Adrenal gland (tissue), 9 donors: ENCODE measurements at regions not wholly inside any gene's neighbourhood (a gene's known extent, or its start where the extent isn't known, plus 50 kb on each side); places are given as distances from the start of the nearest gene placed in this dataset.

Experiments
- DNase-seq, 7 donors: peaks; one replicate each; pipeline ENCODE4 v3.0.0-alpha.2; 2019 to 2020
- H3K27ac ChIP-seq, 5 donors: fragments of 200-600 bp; sonication (generic) in 4 of 5; 1 replicate in 3 of 5; 2 replicates in 2 of 5; pipeline versions ENCODE4 v1.5.1 to v1.8.0; 2016 to 2020; ENCODE audit warnings: mild to moderate bottlenecking in 1 of 5
- H3K27me3 ChIP-seq: fragments of 200-600 bp; 2 replicates; pipeline ENCODE4 v1.8.0; 2021
- H3K36me3 ChIP-seq, 2 donors: fragments of 200-600 bp; replicated peaks in 1 of 2; 1 replicate in 1 of 2; 2 replicates in 1 of 2; pipeline versions ENCODE4 v1.5.1 to v1.8.0; 2018 to 2022
- H3K4me1 ChIP-seq, 2 donors: fragments of 200-600 bp; replicated peaks in 1 of 2; 1 replicate in 1 of 2; 2 replicates in 1 of 2; pipeline versions ENCODE4 v1.5.1 to v1.8.0; 2018 to 2021
- H3K4me3 ChIP-seq, 4 donors: fragments of 200-600 bp; sonication (generic) in 3 of 4; one replicate each; pipeline ENCODE4 v1.5.1; 2016 to 2018
- H3K9me3 ChIP-seq, 3 donors: fragments of 200-600 bp; sonication (generic) in 1 of 3; replicated peaks in 1 of 3; 1 replicate in 2 of 3; 2 replicates in 1 of 3; pipeline versions ENCODE4 v1.5.1 to v1.8.0; 2016 to 2021
- CTCF ChIP-seq, 6 experiments: fragments of 450-650 bp in 4 of 6; fragments of 200-600 bp in 2 of 6; sonication (generic) in 1 of 6; IDR thresholded peaks; 1 replicate in 5 of 6; 2 replicates in 1 of 6; pipeline versions ENCODE4 v1.5.1 to v1.8.0; 2016 to 2021; ENCODE audit warnings: antibody characterized with exemption in 6 of 6, mild to moderate bottlenecking in 2 of 6, moderate library complexity in 1 of 6
- POLR2A ChIP-seq, 2 donors: fragments of 450-650 bp; IDR thresholded peaks; one replicate each; pipeline ENCODE4 v1.6.1; 2017; ENCODE audit warnings: antibody characterized with exemption in 2 of 2, mild to moderate bottlenecking in 2 of 2, moderate library complexity in 1 of 2
- WGBS, 4 donors: extraction: QIAGEN DNeasy Blood & Tissue Kit in 2 of 4; methylation state at CpG; one replicate each; pipeline versions ENCODE4 v1.1.5 to v1.1.7; 2013 to 2017; 5-methylcytosine and 5-hydroxymethylcytosine counted together
- intact Hi-C, 2 donors: fragments of 100-400 bp; cut with DNase I; formaldehyde crosslinking; loops; one replicate each; pipeline versions ENCODE4 v1.14.1 to v1.15.0; 2022 to 2023
- donor health status: healthy with polysubstance abuse.
- donor health status: Bipolar disorder and iron deficiency.
- donor health status: DM: yes; HTN: yes; CAD: no.
- donor health status: DM: no; HTN: no; CAD: no.
- donor health status: DM: no; HTN: no; CAD: no.

- intact Hi-C loops: no loop called here
- Histone ChIP-seq H3K4me3 (no peak overlapping the region), H3K36me3 (no peaks in the 10 kb centered on the region), H3K27ac (no peak overlapping the region), H3K4me1 (no peaks in the 10 kb centered on the region), H3K9me3 (peaks cover 0 to 7% (median 0%) of the 10 kb centered on the region in 3 donors), H3K27me3 (no peaks in the 10 kb centered on the region)
- TF ChIP-seq CTCF (IDR thresholded peaks at IDR 0.05) (no peak), POLR2A (IDR thresholded peaks at IDR 0.05) (no peak)
- DNase-seq: peak in 1 of 7 donors; percentile 24
- 81 to 93% (median 87%) methylated on average over 3 of the region's 3 CpGs for WGBS, 4 donors
These were observed 322.9 kb downstream of the DYSF start for GRCh38 chr2:71776227-71776626.

- H3K4me1 ChIP-seq: no peaks in the 10 kb centered on the region
- no peak for TF ChIP-seq CTCF (IDR thresholded peaks at IDR 0.05)
- H3K27me3 ChIP-seq: no peaks in the 10 kb centered on the region
- DNase-seq: no peak
- H3K36me3 ChIP-seq: no peaks in the 10 kb centered on the region
- intact Hi-C loops: no loop called here
- 86 to 100% (median 90%) methylated on average over 3 of the region's 3 CpGs for WGBS, 4 donors
- no peak overlapping the region for H3K4me3 ChIP-seq
- H3K9me3 ChIP-seq: peaks cover 0 to 16% (median 0%) of the 10 kb centered on the region in 3 donors
- H3K27ac ChIP-seq: no peak overlapping the region
These were observed 319.9 kb downstream of the DYSF start for GRCh38 chr2:71773218-71773617.

GRCh38 chr2:71772510-71773172, 319.3 kb downstream of the DYSF start:
- intact Hi-C loops: no loop called here
- TF ChIP-seq CTCF (IDR thresholded peaks at IDR 0.05) (no peak), POLR2A (IDR thresholded peaks at IDR 0.05) (no peak)
- 92 to 98% (median 94%) methylated on average over 4 of the region's 4 CpGs for WGBS, 4 donors
- Histone ChIP-seq H3K4me1 (no peaks in the 10 kb centered on the region), H3K9me3 (peaks cover 0 to 16% (median 0%) of the 10 kb centered on the region in 3 donors), H3K36me3 (no peaks in the 10 kb centered on the region), H3K27me3 (no peaks in the 10 kb centered on the region), H3K4me3 (no peak overlapping the region), H3K27ac (no peak overlapping the region)
- no peak for DNase-seq

GRCh38 chr2:71767663-71768062, 314.3 kb downstream of the DYSF start:
- intact Hi-C loops: no loop called here
- DNase-seq: no peak
- WGBS, 4 donors: 85 to 96% (median 89%) methylated on average over 1 of the region's 1 CpG
- Histone ChIP-seq H3K27me3 (no peaks in the 10 kb centered on the region), H3K4me1 (no peaks in the 10 kb centered on the region), H3K36me3 (no peaks in the 10 kb centered on the region), H3K4me3 (no peak overlapping the region), H3K27ac (no peak overlapping the region), H3K9me3 (peaks cover 0 to 16% (median 0%) of the 10 kb centered on the region in 3 donors)
- no peak for TF ChIP-seq POLR2A (IDR thresholded peaks at IDR 0.05)
- TF ChIP-seq CTCF (IDR thresholded peaks at IDR 0.05): no peak
